ENCODE measurements at regions not wholly inside any gene's neighbourhood (a gene's known extent, or its start where the extent isn't known, plus 50 kb on each side); places are given as distances from the start of the nearest gene placed in this dataset.

- POLR2A ChIA-PET (ENCODE audit: unreplicated experiment), result no interaction called here
- Histone ChIP-seq H3K79me2 (ENCODE audit: low read length) (no peaks in the 10 kb centered on the region), H2AFZ (ENCODE audit: low read length) (no peak overlapping the region), H3K36me3 (ENCODE audit: low read depth, low read length) (no peaks in the 10 kb centered on the region), H3K4me2 (ENCODE audit: low read length) (peak overlapping the region; percentile 12; the same call in 1 of the 2 replicates), H3K9me3 (ENCODE audit: low read length) (no peaks in the 10 kb centered on the region), H3K27ac (ENCODE audit: low read length) (no peak overlapping the region), H3K9ac (ENCODE audit: low read length) (no peak overlapping the region), H4K20me1 (ENCODE audit: low read length) (no peaks in the 10 kb centered on the region), H3K9me2 (replicated peaks; ENCODE audit: low read length) (no peaks in the 10 kb centered on the region), H3F3A (ENCODE audit: low read length, unreplicated experiment) (no peaks in the 10 kb centered on the region), H3K4me1 (ENCODE audit: insufficient read depth, low read length) (peaks cover 15% of the 10 kb centered on the region), H3K4me3 (ENCODE audit: low read length) (no peak overlapping the region), H3K27me3 (ENCODE audit: low read length) (no peaks in the 10 kb centered on the region)
- no peak for ATAC-seq
- CTCF ChIA-PET, result no interaction called here
- TF ChIP-seq EZH2 (IDR thresholded peaks at IDR 0.05; ENCODE audit: low read length, unreplicated experiment) (no peak), EZH2phosphoT487 (IDR thresholded peaks at IDR 0.05; ENCODE audit: borderline replicate concordance, low read length) (no peak)
- TF ChIP-seq, protein P1, sequence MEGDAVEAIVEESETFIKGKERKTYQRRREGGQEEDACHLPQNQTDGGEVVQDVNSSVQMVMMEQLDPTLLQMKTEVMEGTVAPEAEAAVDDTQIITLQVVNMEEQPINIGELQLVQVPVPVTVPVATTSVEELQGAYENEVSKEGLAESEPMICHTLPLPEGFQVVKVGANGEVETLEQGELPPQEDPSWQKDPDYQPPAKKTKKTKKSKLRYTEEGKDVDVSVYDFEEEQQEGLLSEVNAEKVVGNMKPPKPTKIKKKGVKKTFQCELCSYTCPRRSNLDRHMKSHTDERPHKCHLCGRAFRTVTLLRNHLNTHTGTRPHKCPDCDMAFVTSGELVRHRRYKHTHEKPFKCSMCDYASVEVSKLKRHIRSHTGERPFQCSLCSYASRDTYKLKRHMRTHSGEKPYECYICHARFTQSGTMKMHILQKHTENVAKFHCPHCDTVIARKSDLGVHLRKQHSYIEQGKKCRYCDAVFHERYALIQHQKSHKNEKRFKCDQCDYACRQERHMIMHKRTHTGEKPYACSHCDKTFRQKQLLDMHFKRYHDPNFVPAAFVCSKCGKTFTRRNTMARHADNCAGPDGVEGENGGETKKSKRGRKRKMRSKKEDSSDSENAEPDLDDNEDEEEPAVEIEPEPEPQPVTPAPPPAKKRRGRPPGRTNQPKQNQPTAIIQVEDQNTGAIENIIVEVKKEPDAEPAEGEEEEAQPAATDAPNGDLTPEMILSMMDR (conservative IDR thresholded peaks at IDR 0.05; ENCODE audit: low read depth, low read length), result no peak
- no TSS peak for BruUV-seq (replicated peaks)
- no peak for DNase-seq
- intact Hi-C loops (cut with micrococcal nuclease), result loop anchor here (10.0 kb wide), 2 partner anchors 90 to 210 kb away; no protein-coding TSS in a partner anchor
Observed at GRCh38 chr2:144644549-144644948, 124.6 kb upstream of the ZEB2 start.

- POLR2A ChIA-PET (ENCODE audit: unreplicated experiment), result no interaction called here
- peak; percentile 94 for ATAC-seq
Observed at GRCh38 chr2:144643537-144644336, 123.8 kb upstream of the ZEB2 start.

More at GRCh38 chr2:144643537-144644336, 123.8 kb upstream of the ZEB2 start:
- TF ChIP-seq EZH2 (IDR thresholded peaks at IDR 0.05; ENCODE audit: low read length, unreplicated experiment) (no peak), EZH2phosphoT487 (IDR thresholded peaks at IDR 0.05; ENCODE audit: borderline replicate concordance, low read length) (no peak)
- TF ChIP-seq, protein P1 (conservative IDR thresholded peaks at IDR 0.05; ENCODE audit: low read depth, low read length), result no peak
- Histone ChIP-seq H4K20me1 (ENCODE audit: low read length) (no peaks in the 10 kb centered on the region), H3K36me3 (ENCODE audit: low read depth, low read length) (no peaks in the 10 kb centered on the region), H3K4me3 (ENCODE audit: low read length) (no peak overlapping the region), H3K9me2 (replicated peaks; ENCODE audit: low read length) (no peaks in the 10 kb centered on the region), H2AFZ (ENCODE audit: low read length) (no peak overlapping the region), H3K4me1 (ENCODE audit: insufficient read depth, low read length) (peaks cover 16% of the 10 kb centered on the region), H3K4me2 (ENCODE audit: low read length) (peak overlapping the region; percentile 12), H3K27me3 (ENCODE audit: low read length) (no peaks in the 10 kb centered on the region), H3K9me3 (ENCODE audit: low read length) (no peaks in the 10 kb centered on the region), H3K9ac (ENCODE audit: low read length) (no peak overlapping the region), H3K27ac (ENCODE audit: low read length) (no peak overlapping the region), H3F3A (ENCODE audit: low read length, unreplicated experiment) (no peaks in the 10 kb centered on the region), H3K79me2 (ENCODE audit: low read length) (no peaks in the 10 kb centered on the region)
- intact Hi-C loops (cut with micrococcal nuclease), result loop anchor here (10.0 kb wide), 2 partner anchors 89 to 209 kb away; no protein-coding TSS in a partner anchor
- CTCF ChIA-PET, result no interaction called here
- peak; percentile 77 for DNase-seq
- no TSS peak for BruUV-seq (replicated peaks)

All from PC-3 (cell line).